K562 (cell line): ENCODE measurements at regions not wholly inside any gene's neighbourhood (a gene's known extent, or its start where the extent isn't known, plus 50 kb on each side); places are given as distances from the start of the nearest gene placed in this dataset.

Source experiments
- ATAC-seq: fragments of 200-7000 bp; cut with Tn5 transposase; 3 replicates; pipeline ENCODE4 v1.9.1; 2020; ENCODE audit warnings: moderate library complexity
- BruUV-seq: library from RNA; stranded (reverse); fragments of 400-500 nt; replicated peaks from 2 replicates; lab custom pipeline; 2021; lab: Mats Ljungman, UMichigan
- CTCF ChIA-PET: fragments of 300-600 bp; formaldehyde crosslinking; extraction: SDS; loops from one replicate; lab custom pipeline; 2021; ENCODE audit warnings: low intra/inter-chr PET ratio; lab: Yijun Ruan, JAX
- POLR2A ChIA-PET: fragments of 300-600, 350-650 bp; sonication (Branson Sonifier 250); formaldehyde crosslinking; extraction: SDS; loops from one replicate; lab custom pipeline; 2021; ENCODE audit warnings: antibody characterized with exemption, inconsistent platforms; lab: Yijun Ruan, JAX
- DNase-seq, 4 experiments: peaks; one replicate each; pipeline versions ENCODE4 v3.0.0 to v3.0.0-alpha.2; 2011 to 2018; ENCODE audit warnings: low spot score in 3 of 4, mixed read lengths in 3 of 4; ENCODE audit errors: extremely low read depth in 1 of 4
- FAIRE-seq: peaks from 2 replicates; lab custom pipeline; 2011; peaks lifted over from hg19 to GRCh38; lab: Jason Lieb, UNC
- H2AFZ ChIP-seq: 2 replicates; pipeline ENCODE4 v1.6.0; 2011; ENCODE audit warnings: low read depth, low read length, control low read depth, inconsistent platforms
- H3K27ac ChIP-seq: fragments of 200-600 bp; 3 replicates; pipeline ENCODE4 v1.8.0; 2011; ENCODE audit warnings: low read depth, mild to moderate bottlenecking, control low read depth, inconsistent platforms, low read length, moderate library complexity, mixed read lengths; ENCODE audit errors: extremely low read depth
- H3K27me3 ChIP-seq, 2 experiments: fragments of 300-600 bp in 1 of 2; 2 replicates in 1 of 2; 3 replicates in 1 of 2; pipeline versions ENCODE4 v1.6.0 to v1.8.0; 2011; ENCODE audit warnings: inconsistent platforms in 2 of 2, low read length in 2 of 2, mild to moderate bottlenecking in 1 of 2, mixed read lengths in 1 of 2, moderate library complexity in 1 of 2; ENCODE audit not compliant: control insufficient read depth in 2 of 2, insufficient read depth in 2 of 2
- H3K36me3 ChIP-seq: fragments of 300-600 bp; 3 replicates; pipeline ENCODE4 v1.8.0; 2011; ENCODE audit warnings: mild to moderate bottlenecking, low read length, inconsistent platforms; ENCODE audit not compliant: control insufficient read depth, insufficient read depth
- H3K4me1 ChIP-seq, 2 experiments: fragments of 200-600 bp in 1 of 2; replicated peaks in 1 of 2; 2 replicates in 1 of 2; 3 replicates in 1 of 2; pipeline versions ENCODE4 v1.5.1 to v1.8.0; 2011; ENCODE audit warnings: inconsistent platforms in 2 of 2, low read length in 2 of 2, mild to moderate bottlenecking in 1 of 2, mixed read lengths in 1 of 2, moderate library complexity in 1 of 2; ENCODE audit not compliant: control insufficient read depth in 2 of 2, insufficient read depth in 2 of 2
- H3K4me2 ChIP-seq: 2 replicates; pipeline ENCODE4 v1.6.1; 2011; ENCODE audit warnings: low read length, control low read depth, inconsistent platforms, mixed read lengths; ENCODE audit not compliant: insufficient read depth
- H3K4me3 ChIP-seq: fragments of 200-600 bp; sonication (generic), shearing (Covaris generic); 2 replicates; pipeline ENCODE4 v1.5.1; 2016; ENCODE audit warnings: control low read depth, inconsistent platforms
- H3K79me2 ChIP-seq: fragments of 200-600 bp; 3 replicates; pipeline ENCODE4 v1.8.0; 2011; ENCODE audit warnings: low read length, inconsistent platforms; ENCODE audit not compliant: control insufficient read depth, insufficient read depth
- H3K9ac ChIP-seq, 2 experiments: 2 replicates each; pipeline versions ENCODE4 v1.6.0 to v1.6.1; 2011; ENCODE audit warnings: low read depth in 2 of 2, low read length in 2 of 2, control low read depth in 1 of 2, inconsistent platforms in 1 of 2, mild to moderate bottlenecking in 1 of 2, mixed read lengths in 1 of 2; ENCODE audit not compliant: insufficient read depth in 1 of 2
- H3K9me1 ChIP-seq: one replicate; pipeline ENCODE4 v1.6.0; 2011; ENCODE audit warnings: inconsistent platforms, mild to moderate bottlenecking, low read length, moderate library complexity; ENCODE audit not compliant: control insufficient read depth, insufficient read depth
- H3K9me3 ChIP-seq: replicated peaks from 2 replicates; pipeline ENCODE4 v1.5.1; 2011; ENCODE audit warnings: low read depth, low read length, inconsistent platforms; ENCODE audit not compliant: control insufficient read depth, insufficient read depth
- H4K20me1 ChIP-seq: replicated peaks from 2 replicates; pipeline ENCODE4 v1.6.1; 2011; ENCODE audit warnings: low read length, inconsistent platforms, mixed read lengths; ENCODE audit not compliant: control insufficient read depth, insufficient read depth
- CTBP1 ChIP-seq: fragments of 450-650 bp; IDR thresholded peaks from 2 replicates; pipeline ENCODE4 v1.6.1; 2016; ENCODE audit warnings: borderline replicate concordance
- DIDO1 ChIP-seq: fragments of 450-650 bp; IDR thresholded peaks from 2 replicates; pipeline ENCODE4 v1.6.1; 2016; ENCODE audit warnings: low read depth, missing biosample characterization, missing genetic modification characterization
- EZH2 ChIP-seq: IDR thresholded peaks from 2 replicates; pipeline ENCODE4 v1.6.1; 2012; ENCODE audit warnings: low read depth, mild to moderate bottlenecking, inconsistent platforms, low read length, borderline replicate concordance
- HIVEP1 ChIP-seq: fragments of 250-450 bp; sonication (Bioruptor Pico); IDR thresholded peaks from 2 replicates; pipeline ENCODE4 v1.4.0; 2020; ENCODE audit warnings: mild to moderate bottlenecking
- NFATC3 ChIP-seq: fragments of 450-650 bp; IDR thresholded peaks from 2 replicates; pipeline ENCODE4 v1.6.1; 2017; ENCODE audit warnings: mild to moderate bottlenecking
- POLR3G ChIP-seq: IDR thresholded peaks from 2 replicates; pipeline ENCODE4 v1.6.1; 2011; ENCODE audit not compliant: insufficient read length, insufficient replicate concordance; ENCODE audit errors: extremely low read depth
- RHOXF2B ChIP-seq: fragments of 250-450 bp; sonication (Bioruptor Pico); conservative IDR thresholded peaks from 2 replicates; pipeline ENCODE4 v1.5.1; 2021
- TBP ChIP-seq: optimal IDR thresholded peaks from 2 replicates; pipeline ENCODE3; 2011; ENCODE audit warnings: low read depth, low read length, improper control_type of control experiment
- TEAD4 ChIP-seq, 2 experiments: sonication (generic) in 1 of 2; formaldehyde crosslinking in 1 of 2; IDR thresholded peaks; 2 replicates each; pipeline versions ENCODE4 v1.6.1 to v1.8.0; 2012 to 2022; ENCODE audit warnings: borderline replicate concordance in 1 of 2, inconsistent platforms in 1 of 2, low read length in 1 of 2, mild to moderate bottlenecking in 1 of 2, missing genetic modification reagents in 1 of 2
- ZFP30 ChIP-seq: fragments of 250-450 bp; sonication (Bioruptor Pico); IDR thresholded peaks from 2 replicates; pipeline ENCODE4 v1.8.0; 2022; ENCODE audit warnings: moderate library complexity, mild to moderate bottlenecking, inconsistent platforms, borderline replicate concordance
- ZNF316 ChIP-seq: fragments of 450-650 bp; IDR thresholded peaks from 2 replicates; pipeline ENCODE4 v1.6.1; 2016
- WGBS: fragments of 100-300 bp; shearing (Covaris generic); methylation state at CpG from one replicate; pipeline ENCODE4 v1.1.6; 2016; ENCODE audit warnings: low coverage, mixed read lengths; ENCODE audit not compliant: insufficient coverage; ENCODE audit errors: missing lambda C conversion rate; 5-methylcytosine and 5-hydroxymethylcytosine counted together
- in situ Hi-C: fragments of 300-500 bp; cut with MboI; formaldehyde crosslinking; loops from 4 replicates; pipeline ENCODE4 v1.15.0; 2018; ENCODE audit warnings: inconsistent platforms, mixed read lengths
- intact Hi-C: fragments of 100-400 bp; cut with micrococcal nuclease; formaldehyde crosslinking; loops from 2 replicates; pipeline ENCODE4 v1.14.2; 2022
- TF ChIP-seq, protein P1 (sequence below): fragments of 250-450 bp; sonication (Bioruptor Pico); IDR thresholded peaks from 2 replicates; pipeline ENCODE4 v1.4.0; 2020
- TF ChIP-seq, protein P2 (sequence below), 2 experiments: fragments of 450-650 bp in 1 of 2; sonication (generic) in 1 of 2; formaldehyde crosslinking in 1 of 2; IDR thresholded peaks in 1 of 2; conservative IDR thresholded peaks in 1 of 2; 2 replicates each; pipeline versions ENCODE4 v1.6.1 to v1.8.1; 2016 to 2023; ENCODE audit warnings: mild to moderate bottlenecking in 2 of 2, moderate library complexity in 2 of 2, inconsistent platforms in 1 of 2, missing genetic modification reagents in 1 of 2

DNA sequence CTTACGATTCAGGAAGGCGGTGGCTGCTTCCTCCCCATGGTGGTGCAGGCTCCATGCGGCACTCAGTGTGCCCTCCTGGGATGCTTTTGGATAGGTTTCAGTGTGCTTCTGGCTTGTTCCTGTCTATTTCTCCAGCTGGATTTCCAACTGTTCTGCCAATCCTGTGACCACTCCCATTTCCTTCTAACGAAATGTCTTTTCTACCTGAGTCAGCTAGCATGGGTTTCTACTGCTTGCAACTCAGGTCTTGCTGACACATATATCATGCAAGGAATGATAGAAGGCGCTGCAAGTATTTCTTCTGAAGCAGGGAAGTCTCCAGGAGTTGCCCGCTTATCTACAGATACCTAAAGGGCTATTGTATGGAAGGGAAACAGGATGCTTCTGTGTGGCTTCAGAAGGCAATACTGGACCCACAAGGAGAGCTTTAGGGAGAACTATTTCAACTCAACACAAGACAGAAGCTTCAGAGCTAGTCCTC, 244.4 kb downstream of the OPA1 start:
- ChIA-PET POLR2A (interaction anchor here (0.5 to 1.9 kb wide), 12 partner anchors 9 to 474 kb away, joined by 3 to 16 read pairs (median 4); partner anchors contain the start of gene HES1), CTCF (interaction anchor here (1.6 kb wide), 1 partner anchor 57 kb away, joined by 4 read pairs; no protein-coding TSS in a partner anchor)
- Histone ChIP-seq H3K4me2 (peak overlapping the region; percentile 72), H4K20me1 (no peaks in the 10 kb centered on the region), H3K4me3 (peak overlapping the region; percentile 15), H3K36me3 (no peaks in the 10 kb centered on the region), H2AFZ (peak overlapping the region; percentile 84), H3K9me3 (no peaks in the 10 kb centered on the region), H3K27me3 (no peaks in the 10 kb centered on the region), H3K4me1 (peaks cover 25 to 36% of the 10 kb centered on the region in 2 experiments), H3K79me2 (peaks cover 3% of the 10 kb centered on the region; the same call in 2 of the 3 replicates), H3K9ac (peak overlapping the region; percentile 56 to 68; a peak in 3 of 4 replicates), H3K9me1 (no peaks in the 10 kb centered on the region), H3K27ac (peak overlapping the region; percentile 65)
- peak; percentile 55 for ATAC-seq
- WGBS: 12% methylated on average over 6 of the region's 6 CpGs
- BruUV-seq: no TSS peak
- peak in 1 of 4 experiments; percentile 54 for DNase-seq
- intact Hi-C loops (loop anchor here (1.0 to 2.0 kb wide), 3 partner anchors 15 to 73 kb away; no protein-coding TSS in a partner anchor), in situ Hi-C loops (no loop called here)
- FAIRE-seq: no peak
- peak; percentile 54 for TF ChIP-seq CTBP1
- no peak for TF ChIP-seq HIVEP1 (CRISPR knock-in tag)
- TF ChIP-seq, protein P1, sequence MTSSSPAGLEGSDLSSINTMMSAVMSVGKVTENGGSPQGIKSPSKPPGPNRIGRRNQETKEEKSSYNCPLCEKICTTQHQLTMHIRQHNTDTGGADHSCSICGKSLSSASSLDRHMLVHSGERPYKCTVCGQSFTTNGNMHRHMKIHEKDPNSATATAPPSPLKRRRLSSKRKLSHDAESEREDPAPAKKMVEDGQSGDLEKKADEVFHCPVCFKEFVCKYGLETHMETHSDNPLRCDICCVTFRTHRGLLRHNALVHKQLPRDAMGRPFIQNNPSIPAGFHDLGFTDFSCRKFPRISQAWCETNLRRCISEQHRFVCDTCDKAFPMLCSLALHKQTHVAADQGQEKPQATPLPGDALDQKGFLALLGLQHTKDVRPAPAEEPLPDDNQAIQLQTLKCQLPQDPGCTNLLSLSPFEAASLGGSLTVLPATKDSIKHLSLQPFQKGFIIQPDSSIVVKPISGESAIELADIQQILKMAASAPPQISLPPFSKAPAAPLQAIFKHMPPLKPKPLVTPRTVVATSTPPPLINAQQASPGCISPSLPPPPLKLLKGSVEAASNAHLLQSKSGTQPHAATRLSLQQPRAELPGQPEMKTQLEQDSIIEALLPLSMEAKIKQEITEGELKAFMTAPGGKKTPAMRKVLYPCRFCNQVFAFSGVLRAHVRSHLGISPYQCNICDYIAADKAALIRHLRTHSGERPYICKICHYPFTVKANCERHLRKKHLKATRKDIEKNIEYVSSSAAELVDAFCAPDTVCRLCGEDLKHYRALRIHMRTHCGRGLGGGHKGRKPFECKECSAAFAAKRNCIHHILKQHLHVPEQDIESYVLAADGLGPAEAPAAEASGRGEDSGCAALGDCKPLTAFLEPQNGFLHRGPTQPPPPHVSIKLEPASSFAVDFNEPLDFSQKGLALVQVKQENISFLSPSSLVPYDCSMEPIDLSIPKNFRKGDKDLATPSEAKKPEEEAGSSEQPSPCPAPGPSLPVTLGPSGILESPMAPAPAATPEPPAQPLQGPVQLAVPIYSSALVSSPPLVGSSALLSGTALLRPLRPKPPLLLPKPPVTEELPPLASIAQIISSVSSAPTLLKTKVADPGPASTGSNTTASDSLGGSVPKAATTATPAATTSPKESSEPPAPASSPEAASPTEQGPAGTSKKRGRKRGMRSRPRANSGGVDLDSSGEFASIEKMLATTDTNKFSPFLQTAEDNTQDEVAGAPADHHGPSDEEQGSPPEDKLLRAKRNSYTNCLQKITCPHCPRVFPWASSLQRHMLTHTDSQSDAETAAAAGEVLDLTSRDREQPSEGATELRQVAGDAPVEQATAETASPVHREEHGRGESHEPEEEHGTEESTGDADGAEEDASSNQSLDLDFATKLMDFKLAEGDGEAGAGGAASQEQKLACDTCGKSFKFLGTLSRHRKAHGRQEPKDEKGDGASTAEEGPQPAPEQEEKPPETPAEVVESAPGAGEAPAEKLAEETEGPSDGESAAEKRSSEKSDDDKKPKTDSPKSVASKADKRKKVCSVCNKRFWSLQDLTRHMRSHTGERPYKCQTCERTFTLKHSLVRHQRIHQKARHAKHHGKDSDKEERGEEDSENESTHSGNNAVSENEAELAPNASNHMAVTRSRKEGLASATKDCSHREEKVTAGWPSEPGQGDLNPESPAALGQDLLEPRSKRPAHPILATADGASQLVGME (CRISPR knock-in tag): 0 out of 2 replicates have a peak, but pooled peaks have one; percentile 48
- no peak for TF ChIP-seq POLR3G
- no peak for TF ChIP-seq DIDO1 (tag)
- no peak for TF ChIP-seq RHOXF2B
- TF ChIP-seq TBP: no peak
- no peak for TF ChIP-seq ZFP30
- TF ChIP-seq, protein P2, sequence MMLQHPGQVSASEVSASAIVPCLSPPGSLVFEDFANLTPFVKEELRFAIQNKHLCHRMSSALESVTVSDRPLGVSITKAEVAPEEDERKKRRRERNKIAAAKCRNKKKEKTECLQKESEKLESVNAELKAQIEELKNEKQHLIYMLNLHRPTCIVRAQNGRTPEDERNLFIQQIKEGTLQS (IDR thresholded peaks at IDR 0.05): 0 out of 2 replicates have a peak, but pooled peaks have one; percentile 35
- TF ChIP-seq, protein P2 (CRISPR knock-in tag; conservative IDR thresholded peaks at IDR 0.05): no peak
- no peak for TF ChIP-seq TEAD4 (IDR thresholded peaks at IDR 0.05; ENCODE audit: low read length)
- TF ChIP-seq TEAD4 (CRISPR knock-in tag; IDR thresholded peaks at IDR 0.05; ENCODE audit: borderline replicate concordance): no peak
- TF ChIP-seq EZH2: no peak
- peak; percentile 66 for TF ChIP-seq ZNF316
- TF ChIP-seq NFATC3: no peak
